ENCODE measurements at regions not wholly inside any gene's neighbourhood (a gene's known extent, or its start where the extent isn't known, plus 50 kb on each side); places are given as distances from the start of the nearest gene placed in this dataset.
"Not testable (repeated sequence)": the region's sequence is repeated elsewhere in the genome, so short reads cannot be mapped to it uniquely, and the experiment has no call there.

GRCh38 chr5:143521141-143521540 is 117.7 kb upstream of the NR3C1 start:
- no peak for DNase-seq

GRCh38 chr5:143519215-143519614 is 115.7 kb upstream of the NR3C1 start:
- not testable (repeated sequence) for DNase-seq

GRCh38 chr5:143517824-143518223 is 114.3 kb upstream of the NR3C1 start:
- not testable (repeated sequence) for DNase-seq

- no peak for DNase-seq
Observed at GRCh38 chr5:143516249-143516648, 112.8 kb upstream of the NR3C1 start.

DNA sequence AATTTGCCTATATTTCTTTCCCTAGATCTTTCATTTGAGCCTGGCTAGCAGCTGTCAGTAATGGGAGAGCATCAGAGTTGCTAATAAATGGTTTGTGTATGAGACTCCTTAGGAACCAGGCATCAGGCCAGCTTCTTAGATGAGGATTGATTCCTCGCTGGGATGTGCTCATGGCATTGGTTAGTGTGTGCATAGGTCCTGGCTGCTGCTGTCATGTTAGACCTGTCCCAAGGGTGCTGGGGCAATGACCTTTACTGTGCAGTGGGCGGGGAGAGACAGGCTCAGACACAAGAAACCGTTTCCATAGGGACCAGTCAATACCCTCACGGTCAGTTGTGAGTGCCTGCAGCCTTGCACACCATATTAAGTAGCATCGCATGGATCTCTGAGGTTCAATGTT is 112.3 kb upstream of the NR3C1 start:
- no peak for DNase-seq

DNA sequence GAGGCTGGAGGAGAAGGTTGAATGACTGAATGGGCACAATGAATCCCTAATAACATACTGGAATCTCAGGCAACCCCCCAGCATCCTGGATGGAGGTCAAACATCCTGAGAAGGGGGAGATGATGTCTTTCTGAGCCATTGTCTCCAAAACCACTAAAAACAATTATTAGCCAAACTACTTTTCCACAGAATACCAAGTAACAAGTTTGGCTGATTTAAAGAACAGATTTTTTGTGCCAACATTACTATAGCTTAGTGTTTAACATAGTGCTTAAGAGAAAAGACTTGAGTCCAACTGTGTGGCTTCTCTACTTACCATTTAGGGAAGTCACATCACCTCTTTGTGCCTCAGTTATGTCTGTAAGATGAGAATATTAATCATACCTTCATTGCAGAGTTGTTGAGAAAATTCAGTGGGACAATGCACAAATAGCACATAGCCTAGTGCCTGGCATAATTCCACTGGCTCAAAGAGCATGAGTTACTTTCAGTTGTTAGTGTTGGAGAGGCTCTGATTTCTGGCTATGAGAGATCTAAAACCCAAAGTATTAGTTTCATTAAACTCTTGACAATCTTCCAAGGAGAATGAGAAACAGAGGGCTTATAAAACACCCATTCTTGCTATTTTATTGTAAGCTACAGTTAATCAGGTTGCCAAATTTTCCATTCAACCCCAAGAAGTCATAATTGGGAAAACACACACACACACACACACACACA is 111.3 kb upstream of the NR3C1 start:
- no peak for DNase-seq

DNA sequence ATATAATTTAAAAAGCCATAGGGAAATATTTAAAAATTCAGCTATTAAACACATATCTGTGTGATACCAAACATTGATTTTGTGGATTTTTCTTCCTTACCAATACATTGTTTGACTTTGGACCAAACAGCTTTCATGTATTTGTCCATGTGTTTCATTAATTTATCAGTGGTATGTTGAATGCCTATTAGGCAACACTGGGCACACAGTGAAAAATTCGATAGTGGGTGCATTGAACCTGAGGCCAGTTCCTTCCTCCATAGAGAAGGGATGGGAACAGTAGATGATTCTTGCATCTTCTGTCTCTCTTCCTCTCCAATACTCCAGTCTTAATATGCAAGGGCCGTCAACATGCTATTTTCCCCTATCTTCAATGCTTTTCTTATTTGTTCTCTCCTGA is 110.2 kb upstream of the NR3C1 start:
- DNase-seq: no peak

GRCh38 chr5:143511736-143512135 is 108.2 kb upstream of the NR3C1 start:
- no peak for DNase-seq

GRCh38 chr5:143509758-143510221 is 106.3 kb upstream of the NR3C1 start:
- DNase-seq: no peak

DNA sequence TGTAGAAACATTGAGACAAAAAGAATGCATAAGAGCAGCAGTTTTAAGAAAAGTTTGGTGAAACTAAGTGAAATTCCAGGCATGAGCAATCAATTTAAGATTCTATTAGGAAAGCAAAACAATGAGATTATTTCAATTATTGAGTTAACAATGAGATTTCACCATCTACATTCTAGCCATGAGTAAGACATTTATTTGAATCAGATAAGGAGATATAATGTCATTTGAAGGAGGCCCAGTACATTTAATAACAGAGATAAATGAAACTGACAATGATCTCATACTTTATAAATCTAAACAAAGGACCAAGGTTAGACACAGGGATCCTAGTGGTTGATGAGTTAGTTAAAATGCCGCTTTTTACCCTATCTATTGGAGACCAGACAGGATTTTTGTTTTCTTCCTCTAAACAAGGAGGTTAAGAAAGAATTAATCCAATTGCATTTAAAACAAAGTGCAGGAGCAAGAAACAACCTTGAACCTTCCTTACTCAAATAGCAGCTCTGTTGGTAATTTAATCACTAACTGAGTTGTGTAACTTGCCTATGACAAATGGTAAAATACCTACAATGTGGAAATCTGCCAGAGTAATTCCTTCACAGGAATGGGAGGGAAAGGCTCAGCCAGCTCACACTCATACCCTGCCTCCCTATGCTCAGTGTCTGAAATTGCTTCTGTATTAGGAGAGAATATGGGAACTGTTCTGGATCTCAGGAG is 103.5 kb upstream of the NR3C1 start:
- no peak for DNase-seq

- DNase-seq: no peak
Observed at GRCh38 chr5:143505934-143506333, 102.4 kb upstream of the NR3C1 start.

GRCh38 chr5:143505354-143505753 is 101.9 kb upstream of the NR3C1 start:
- no peak for DNase-seq

- no peak for DNase-seq
Observed at GRCh38 chr5:143501310-143502044, 98.0 kb upstream of the NR3C1 start.

GRCh38 chr5:143499480-143500114 is 96.1 kb upstream of the NR3C1 start:
- DNase-seq: no peak

GRCh38 chr5:143498821-143499220 is 95.3 kb upstream of the NR3C1 start:
- DNase-seq: no peak

DNA sequence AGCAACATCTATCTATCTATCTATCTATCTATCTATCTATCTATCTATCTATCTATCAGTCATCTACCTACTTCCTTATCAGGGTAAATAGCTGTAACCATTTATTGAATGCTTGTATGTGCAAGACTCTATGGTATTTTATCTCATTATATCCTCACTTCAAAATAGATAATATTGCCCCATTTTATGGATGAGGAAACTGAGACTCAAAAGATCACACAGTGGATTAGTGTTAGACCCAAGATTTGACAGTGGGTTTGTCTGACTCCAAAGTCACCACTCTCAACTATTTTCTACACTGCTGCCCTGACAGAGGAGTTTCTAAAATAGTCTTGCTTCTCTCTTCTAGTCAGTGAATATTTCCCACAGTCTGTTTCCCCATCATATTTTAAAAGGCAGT is 94.3 kb upstream of the NR3C1 start:
- DNase-seq: no peak

DNA sequence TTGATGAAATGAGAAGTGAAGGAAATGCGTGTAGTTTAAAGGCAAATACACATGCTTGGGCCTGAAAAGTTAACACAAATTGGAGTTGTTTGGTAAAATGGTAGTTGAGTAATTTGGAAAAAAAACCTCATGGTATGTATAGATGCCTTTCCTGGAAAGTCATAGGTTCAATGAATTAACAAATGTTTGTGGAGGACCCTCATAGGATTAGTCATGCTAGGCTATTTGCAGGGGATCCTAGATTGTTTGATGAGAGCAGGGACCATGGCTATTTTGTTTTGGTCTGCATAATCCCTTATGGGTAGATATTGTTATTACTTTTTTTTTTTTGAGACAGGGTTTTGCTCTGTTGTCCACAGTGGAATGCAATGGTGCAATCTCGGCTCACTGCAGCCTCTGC is 93.5 kb upstream of the NR3C1 start:
- DNase-seq: no peak

- no peak for DNase-seq
Observed at GRCh38 chr5:143495821-143496275, 92.4 kb upstream of the NR3C1 start.

DNA sequence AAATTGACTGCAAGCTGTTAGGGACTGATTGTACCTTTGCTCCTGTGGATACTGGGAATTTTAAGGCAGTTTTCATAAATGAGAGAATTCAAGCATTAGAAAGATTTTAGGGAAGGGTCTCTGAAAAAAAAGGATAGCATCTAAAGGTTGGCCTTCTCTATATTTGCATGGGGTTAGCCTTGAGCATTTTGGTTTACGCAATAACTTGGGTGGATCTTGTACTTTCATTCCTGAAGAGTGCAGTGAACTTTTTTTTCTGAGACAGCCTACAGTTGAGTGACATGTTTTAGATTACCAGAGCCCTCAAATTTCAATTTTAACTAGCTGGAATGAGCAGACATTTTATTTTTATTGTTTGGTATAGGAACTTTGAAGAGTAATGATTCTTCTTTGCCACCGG is 91.6 kb upstream of the NR3C1 start:
- no peak for DNase-seq

DNA sequence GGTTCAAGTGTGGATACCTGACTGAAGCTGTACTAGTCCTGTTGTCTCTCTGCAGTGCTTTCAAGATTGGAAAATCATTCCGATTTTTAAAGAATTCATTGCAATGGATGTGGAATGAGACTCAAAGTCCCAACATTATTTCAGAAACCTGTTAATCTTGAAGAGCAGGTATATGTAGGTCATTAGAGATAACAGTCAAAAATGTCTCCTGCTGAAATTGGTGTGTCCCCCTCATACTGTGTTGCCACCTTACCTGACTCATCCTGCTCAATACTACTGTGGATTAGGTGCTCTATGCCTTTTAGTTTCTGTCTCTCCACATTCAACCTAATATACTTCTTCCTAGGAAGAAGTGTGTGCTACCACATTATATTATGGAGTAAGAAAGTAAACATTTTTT is 91.1 kb upstream of the NR3C1 start:
- DNase-seq: no peak

DNA sequence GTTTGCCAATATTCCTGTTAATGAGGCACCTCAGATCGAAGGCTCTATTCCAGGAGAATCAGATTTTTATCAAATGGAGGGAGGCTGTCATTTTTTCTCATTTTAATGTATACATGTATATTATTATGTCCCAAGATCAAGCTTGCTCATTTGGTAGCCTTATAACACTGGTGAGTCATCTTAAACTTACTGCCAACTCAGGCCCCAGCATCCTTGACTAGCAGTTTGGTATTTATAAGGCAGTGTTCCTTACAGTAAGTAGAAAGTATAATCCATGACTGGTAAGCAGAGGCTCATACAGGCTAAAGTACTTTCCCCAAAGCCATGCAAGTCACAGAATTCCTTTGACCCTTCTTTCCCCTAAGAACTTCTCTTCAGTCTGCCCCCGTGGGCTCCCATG is 90.7 kb upstream of the NR3C1 start:
- no peak for DNase-seq

- no peak for DNase-seq
Observed at GRCh38 chr5:143492783-143493182, 89.3 kb upstream of the NR3C1 start.

DNA sequence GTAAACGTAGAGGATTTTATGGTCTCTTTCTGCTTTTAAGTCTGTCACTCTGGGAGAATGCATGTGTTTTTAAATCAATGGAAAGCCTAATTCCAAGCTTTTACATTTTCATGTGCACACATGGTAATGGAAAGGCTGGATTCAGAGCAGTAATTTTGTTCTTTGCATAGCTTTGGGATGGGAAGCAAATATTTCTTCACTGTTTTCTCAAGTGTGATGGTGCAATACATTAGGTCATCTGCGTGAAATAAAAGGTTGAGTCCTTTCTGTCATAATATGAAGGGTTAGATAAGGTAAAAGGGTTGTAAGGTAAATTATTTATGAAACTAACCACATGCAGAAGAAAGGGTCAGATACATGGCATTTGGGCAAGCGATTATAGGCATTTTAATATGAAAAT is 88.2 kb upstream of the NR3C1 start:
- no peak for DNase-seq
